Breast epithelium (tissue), 4 donors: ENCODE measurements at regions not wholly inside any gene's neighbourhood (a gene's known extent, or its start where the extent isn't known, plus 50 kb on each side); places are given as distances from the start of the nearest gene placed in this dataset.

Experiments used
- DNase-seq, 2 donors: peaks; one replicate each; pipeline ENCODE4 v3.0.0-alpha.2; 2019; ENCODE audit warnings: low spot score in 2 of 2
- H3K27ac ChIP-seq, 2 donors: fragments of 200-600 bp; sonication (generic) in 1 of 2; one replicate each; pipeline ENCODE4 v1.5.1; 2016 to 2019; ENCODE audit warnings: mild to moderate bottlenecking in 1 of 2
- H3K27me3 ChIP-seq, 2 donors: fragments of 200-600 bp; sonication (generic) in 1 of 2; one replicate each; pipeline versions ENCODE4 v1.5.1 to v1.6.0; 2017 to 2019; ENCODE audit warnings: control low read depth in 1 of 2, mild to moderate bottlenecking in 1 of 2
- H3K36me3 ChIP-seq: fragments of 200-600 bp; one replicate; pipeline ENCODE4 v1.5.1; 2019
- H3K4me1 ChIP-seq, 2 donors: fragments of 200-600 bp; sonication (generic); one replicate each; pipeline ENCODE4 v1.5.1; 2016 to 2019; ENCODE audit warnings: control low read depth in 1 of 2
- H3K4me3 ChIP-seq, 3 donors: fragments of 200-600 bp; sonication (generic); 1 replicate in 2 of 3; 2 replicates in 1 of 3; pipeline ENCODE4 v1.5.1; 2016 to 2019; ENCODE audit warnings: mild to moderate bottlenecking in 3 of 3, moderate library complexity in 2 of 3
- H3K9me3 ChIP-seq, 2 donors: fragments of 200-600 bp; sonication (generic) in 1 of 2; one replicate each; pipeline ENCODE4 v1.5.1; 2016 to 2019; ENCODE audit warnings: control low read depth in 1 of 2
- CTCF ChIP-seq, 3 donors: fragments of 450-650 bp; IDR thresholded peaks; one replicate each; pipeline ENCODE4 v1.5.1; 2016 to 2017; ENCODE audit warnings: antibody characterized with exemption in 3 of 3, mild to moderate bottlenecking in 3 of 3, moderate library complexity in 3 of 3
- POLR2A ChIP-seq: fragments of 450-650 bp; IDR thresholded peaks from one replicate; pipeline ENCODE4 v1.6.1; 2016; ENCODE audit warnings: antibody characterized with exemption, mild to moderate bottlenecking, moderate library complexity
- POLR2AphosphoS5 ChIP-seq, 3 donors: sonication (generic); formaldehyde crosslinking; IDR thresholded peaks; one replicate each; pipeline ENCODE4 v1.6.1; 2017; ENCODE audit warnings: antibody characterized with exemption in 3 of 3
- intact Hi-C: fragments of 100-400 bp; cut with DNase I; formaldehyde crosslinking; loops from one replicate; pipeline ENCODE4 v1.15.1; 2023; ENCODE audit warnings: low total_unique reads

GRCh38 chr4:178480105-178480504, 1037.9 kb upstream of the AGA start:
- no peaks in the 10 kb centered on the region for H3K27me3 ChIP-seq
- no peak for TF ChIP-seq POLR2AphosphoS5 (IDR thresholded peaks at IDR 0.05)
- H3K4me1 ChIP-seq = no peaks in the 10 kb centered on the region
- H3K9me3 ChIP-seq = no peaks in the 10 kb centered on the region
- H3K36me3 ChIP-seq = no peaks in the 10 kb centered on the region
- intact Hi-C loops = no loop called here
- no peak for DNase-seq
- H3K27ac ChIP-seq = no peak overlapping the region
- H3K4me3 ChIP-seq = no peak overlapping the region

GRCh38 chr4:178480881-178481280, 1038.6 kb upstream of the AGA start:
- Histone ChIP-seq H3K27me3 (no peaks in the 10 kb centered on the region), H3K9me3 (no peaks in the 10 kb centered on the region), H3K27ac (no peak overlapping the region), H3K4me3 (no peak overlapping the region), H3K4me1 (no peaks in the 10 kb centered on the region), H3K36me3 (no peaks in the 10 kb centered on the region)
- intact Hi-C loops = no loop called here
- TF ChIP-seq POLR2AphosphoS5 (IDR thresholded peaks at IDR 0.05) (no peak), POLR2A (no peak), CTCF (IDR thresholded peaks at IDR 0.05) (no peak)
- DNase-seq = no peak

GRCh38 chr4:178481564-178481963, 1039.3 kb upstream of the AGA start:
- H3K36me3 ChIP-seq = no peaks in the 10 kb centered on the region
- TF ChIP-seq CTCF (IDR thresholded peaks at IDR 0.05) = no peak
- TF ChIP-seq POLR2AphosphoS5 (IDR thresholded peaks at IDR 0.05) = no peak
- TF ChIP-seq POLR2A = no peak
- DNase-seq = no peak
- no peak overlapping the region for H3K27ac ChIP-seq
- no peaks in the 10 kb centered on the region for H3K4me1 ChIP-seq
- intact Hi-C loops = no loop called here
- no peaks in the 10 kb centered on the region for H3K27me3 ChIP-seq
- no peaks in the 10 kb centered on the region for H3K9me3 ChIP-seq
- H3K4me3 ChIP-seq = no peak overlapping the region

- Histone ChIP-seq H3K4me3 (no peak overlapping the region), H3K9me3 (no peaks in the 10 kb centered on the region), H3K4me1 (no peaks in the 10 kb centered on the region), H3K36me3 (no peaks in the 10 kb centered on the region), H3K27ac (no peak overlapping the region), H3K27me3 (peaks cover 0 to 3% of the 10 kb centered on the region in 2 donors)
- intact Hi-C loops = no loop called here
- DNase-seq = no peak
- no peak for TF ChIP-seq CTCF (IDR thresholded peaks at IDR 0.05)
- no peak for TF ChIP-seq POLR2A
- TF ChIP-seq POLR2AphosphoS5 (IDR thresholded peaks at IDR 0.05) = no peak
Measured at GRCh38 chr4:178523038-178523437, 1080.8 kb upstream of the AGA start.

GRCh38 chr4:178535939-178536579, 1093.8 kb upstream of the AGA start:
- Histone ChIP-seq H3K36me3 (no peaks in the 10 kb centered on the region), H3K27me3 (no peaks in the 10 kb centered on the region), H3K4me3 (no peak overlapping the region), H3K4me1 (no peaks in the 10 kb centered on the region), H3K27ac (no peak overlapping the region), H3K9me3 (no peaks in the 10 kb centered on the region)
- intact Hi-C loops = no loop called here
- no peak for TF ChIP-seq POLR2A
- TF ChIP-seq POLR2AphosphoS5 (IDR thresholded peaks at IDR 0.05) = no peak
- TF ChIP-seq CTCF (IDR thresholded peaks at IDR 0.05) = no peak
- DNase-seq = no peak

GRCh38 chr4:178553201-178553600, 1111.0 kb upstream of the AGA start:
- Histone ChIP-seq H3K9me3 (no peaks in the 10 kb centered on the region), H3K27me3 (no peaks in the 10 kb centered on the region), H3K36me3 (no peaks in the 10 kb centered on the region), H3K27ac (no peak overlapping the region), H3K4me3 (no peak overlapping the region), H3K4me1 (no peaks in the 10 kb centered on the region)
- TF ChIP-seq POLR2AphosphoS5 (IDR thresholded peaks at IDR 0.05) (no peak), CTCF (IDR thresholded peaks at IDR 0.05) (no peak), POLR2A (no peak)
- no peak for DNase-seq
- intact Hi-C loops = no loop called here
